Ovary (tissue), 3 donors: ENCODE measurements at regions not wholly inside any gene's neighbourhood (a gene's known extent, or its start where the extent isn't known, plus 50 kb on each side); places are given as distances from the start of the nearest gene placed in this dataset.

Source experiments
- POLR2A ChIP-seq: fragments of 450-650 bp; IDR thresholded peaks from one replicate; pipeline ENCODE4 v1.6.1; 2017; ENCODE audit warnings: antibody characterized with exemption, mild to moderate bottlenecking, moderate library complexity
- TF ChIP-seq, protein P1 (sequence below), 3 donors: fragments of 450-650 bp in 2 of 3; fragments of 200-600 bp in 1 of 3; IDR thresholded peaks; one replicate each; pipeline versions ENCODE4 v1.5.1 to v1.8.0; 2016 to 2022; ENCODE audit warnings: antibody characterized with exemption in 3 of 3, mild to moderate bottlenecking in 1 of 3
- donor health status: DM: no; HTN: no; CAD: no.

DNA sequence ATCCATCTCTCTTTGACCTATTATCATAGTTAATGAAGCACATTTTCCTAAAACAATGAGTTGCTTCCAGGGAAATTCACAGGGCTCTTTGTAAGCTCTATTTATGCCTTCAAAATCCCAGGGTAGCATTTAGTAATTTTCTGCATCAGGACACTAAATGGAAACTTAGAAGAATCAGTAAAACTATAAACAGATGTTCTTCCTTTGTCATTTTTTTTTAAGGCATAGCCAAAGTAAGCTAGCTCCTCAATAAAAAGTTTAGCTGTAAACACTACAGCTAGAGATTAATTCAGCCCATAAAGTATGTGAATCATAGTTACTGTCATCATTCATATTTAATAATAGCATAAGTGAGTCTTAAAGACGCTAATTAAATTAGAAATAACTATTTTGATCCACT, 79.3 kb downstream of the RPL22L1 start:
- TF ChIP-seq POLR2A, result no peak
- TF ChIP-seq, protein P1, sequence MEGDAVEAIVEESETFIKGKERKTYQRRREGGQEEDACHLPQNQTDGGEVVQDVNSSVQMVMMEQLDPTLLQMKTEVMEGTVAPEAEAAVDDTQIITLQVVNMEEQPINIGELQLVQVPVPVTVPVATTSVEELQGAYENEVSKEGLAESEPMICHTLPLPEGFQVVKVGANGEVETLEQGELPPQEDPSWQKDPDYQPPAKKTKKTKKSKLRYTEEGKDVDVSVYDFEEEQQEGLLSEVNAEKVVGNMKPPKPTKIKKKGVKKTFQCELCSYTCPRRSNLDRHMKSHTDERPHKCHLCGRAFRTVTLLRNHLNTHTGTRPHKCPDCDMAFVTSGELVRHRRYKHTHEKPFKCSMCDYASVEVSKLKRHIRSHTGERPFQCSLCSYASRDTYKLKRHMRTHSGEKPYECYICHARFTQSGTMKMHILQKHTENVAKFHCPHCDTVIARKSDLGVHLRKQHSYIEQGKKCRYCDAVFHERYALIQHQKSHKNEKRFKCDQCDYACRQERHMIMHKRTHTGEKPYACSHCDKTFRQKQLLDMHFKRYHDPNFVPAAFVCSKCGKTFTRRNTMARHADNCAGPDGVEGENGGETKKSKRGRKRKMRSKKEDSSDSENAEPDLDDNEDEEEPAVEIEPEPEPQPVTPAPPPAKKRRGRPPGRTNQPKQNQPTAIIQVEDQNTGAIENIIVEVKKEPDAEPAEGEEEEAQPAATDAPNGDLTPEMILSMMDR (IDR thresholded peaks at IDR 0.05), result no peak
